H1 (cell line): ENCODE measurements at regions not wholly inside any gene's neighbourhood (a gene's known extent, or its start where the extent isn't known, plus 50 kb on each side); places are given as distances from the start of the nearest gene placed in this dataset.

Experiments used
- CTCF ChIA-PET: fragments of 300-600 bp; sonication (Branson Sonifier 250); formaldehyde crosslinking; loops from one replicate; lab custom pipeline; 2021; ENCODE audit not compliant: partially characterized antibody; lab: Charles Lee
- POLR2A ChIA-PET: fragments of 300-600 bp; sonication (Branson Sonifier 250); formaldehyde crosslinking; loops from one replicate; lab custom pipeline; 2021; ENCODE audit warnings: inconsistent platforms; ENCODE audit not compliant: partially characterized antibody; lab: Charles Lee
- DNase-seq, 2 experiments: peaks; one replicate each; pipeline versions ENCODE4 v3.0.0 to v3.0.0-alpha.2; 2010 to 2022; ENCODE audit warnings: low spot score in 2 of 2, low read depth in 1 of 2, mixed read lengths in 1 of 2
- FAIRE-seq: peaks from 2 replicates; lab custom pipeline; 2011; peaks lifted over from hg19 to GRCh38; lab: Jason Lieb, UNC
- H2AFZ ChIP-seq: 2 replicates; pipeline ENCODE4 v1.8.1; 2012; ENCODE audit warnings: low read length, inconsistent platforms
- H2AK5ac ChIP-seq: 2 replicates; pipeline ENCODE4 v1.6.1; 2013; ENCODE audit warnings: low read depth, low read length
- H2BK120ac ChIP-seq: replicated peaks from 2 replicates; pipeline ENCODE3; 2013; ENCODE audit warnings: low read depth, low read length, inconsistent platforms
- H2BK12ac ChIP-seq: 2 replicates; pipeline ENCODE4 v1.6.1; 2013; ENCODE audit warnings: low read depth, low read length
- H2BK15ac ChIP-seq: 2 replicates; pipeline ENCODE4 v1.6.1; 2013; ENCODE audit warnings: low read length
- H2BK20ac ChIP-seq: 2 replicates; pipeline ENCODE4 v1.6.1; 2013; ENCODE audit warnings: low read length
- H2BK5ac ChIP-seq: 2 replicates; pipeline ENCODE4 v1.6.1; 2013; ENCODE audit warnings: low read depth, low read length
- H3K14ac ChIP-seq: 2 replicates; pipeline ENCODE4 v1.6.1; 2013; ENCODE audit warnings: inconsistent platforms; ENCODE audit not compliant: insufficient read length
- H3K18ac ChIP-seq: 2 replicates; pipeline ENCODE4 v1.6.1; 2013; ENCODE audit warnings: low read length; ENCODE audit errors: extremely low read depth
- H3K23ac ChIP-seq: 2 replicates; pipeline ENCODE4 v1.6.1; 2013; ENCODE audit warnings: inconsistent platforms; ENCODE audit not compliant: insufficient read length
- H3K23me2 ChIP-seq: 2 replicates; pipeline ENCODE4 v1.6.1; 2013; ENCODE audit warnings: low read depth, low read length
- H3K27ac ChIP-seq: 2 replicates; pipeline ENCODE4 v1.6.1; 2011; ENCODE audit warnings: low read depth, low read length, inconsistent platforms
- H3K27me3 ChIP-seq, 4 experiments: replicated peaks in 1 of 4; 1 replicate in 1 of 4; 2 replicates in 3 of 4; pipeline versions ENCODE4 v1.6.1 to v1.8.1; 2011 to 2013; ENCODE audit warnings: low read length in 3 of 4, mild to moderate bottlenecking in 3 of 4, inconsistent platforms in 2 of 4, mixed read lengths in 2 of 4, moderate library complexity in 1 of 4; ENCODE audit not compliant: control insufficient read depth in 3 of 4, insufficient read depth in 3 of 4; ENCODE audit errors: extremely low read depth in 1 of 4
- H3K36me3 ChIP-seq, 4 experiments: 2 replicates each; pipeline versions ENCODE4 v1.6.1 to v1.8.1; 2011 to 2013; ENCODE audit warnings: mild to moderate bottlenecking in 4 of 4, low read length in 3 of 4, moderate library complexity in 2 of 4, control low read depth in 1 of 4, inconsistent platforms in 1 of 4; ENCODE audit not compliant: insufficient read depth in 4 of 4, control insufficient read depth in 2 of 4
- H3K4ac ChIP-seq: replicated peaks from 2 replicates; pipeline ENCODE3; 2013; ENCODE audit warnings: low read length, low read depth, mixed read lengths, inconsistent platforms; ENCODE audit not compliant: insufficient read length
- H3K4me1 ChIP-seq, 4 experiments: replicated peaks in 1 of 4; 1 replicate in 1 of 4; 2 replicates in 3 of 4; pipeline versions ENCODE4 v1.6.1 to v1.8.1; 2011 to 2013; ENCODE audit warnings: low read length in 3 of 4, inconsistent platforms in 2 of 4, mixed read lengths in 1 of 4; ENCODE audit not compliant: insufficient read depth in 4 of 4, control insufficient read depth in 3 of 4
- H3K4me2 ChIP-seq, 2 experiments: 2 replicates each; pipeline versions ENCODE4 v1.6.1 to v1.8.1; 2011 to 2013; ENCODE audit warnings: low read depth in 2 of 2, low read length in 2 of 2, control low read depth in 1 of 2, inconsistent platforms in 1 of 2, mild to moderate bottlenecking in 1 of 2; ENCODE audit not compliant: insufficient read depth in 1 of 2
- H3K4me3 ChIP-seq, 4 experiments: fragments of 200-600, 300-600 bp in 1 of 4; sonication (generic), shearing (Covaris generic), sonication (Bioruptor Twin) in 1 of 4; 2 replicates each; pipeline versions ENCODE4 v1.5.1 to v1.8.1; 2011 to 2016; ENCODE audit warnings: low read length in 4 of 4, low read depth in 3 of 4, control low read depth in 2 of 4, inconsistent platforms in 2 of 4, mild to moderate bottlenecking in 2 of 4, mixed read lengths in 1 of 4, moderate library complexity in 1 of 4; ENCODE audit not compliant: insufficient read depth in 2 of 4; ENCODE audit errors: extremely low read depth in 1 of 4
- H3K56ac ChIP-seq: replicated peaks from 2 replicates; pipeline ENCODE3; 2013; ENCODE audit warnings: low read depth, mild to moderate bottlenecking, mixed read lengths, low read length, inconsistent platforms; ENCODE audit not compliant: insufficient read length
- H3K79me1 ChIP-seq: 2 replicates; pipeline ENCODE4 v1.6.1; 2013; ENCODE audit warnings: low read depth, low read length, control low read depth
- H3K79me2 ChIP-seq, 2 experiments: 2 replicates each; pipeline versions ENCODE4 v1.6.1 to v1.8.1; 2012 to 2013; ENCODE audit warnings: low read length in 2 of 2, mild to moderate bottlenecking in 2 of 2, inconsistent platforms in 1 of 2; ENCODE audit not compliant: insufficient read depth in 2 of 2, control insufficient read depth in 1 of 2
- H3K9ac ChIP-seq, 4 experiments: replicated peaks in 1 of 4; 1 replicate in 1 of 4; 2 replicates in 3 of 4; pipeline versions ENCODE4 v1.6.1 to v1.8.1; 2011 to 2013; ENCODE audit warnings: low read depth in 3 of 4, low read length in 3 of 4, control low read depth in 2 of 4, mild to moderate bottlenecking in 2 of 4, moderate library complexity in 2 of 4, inconsistent platforms in 1 of 4; ENCODE audit errors: extremely low read depth in 1 of 4
- H3K9me3 ChIP-seq, 2 experiments: 2 replicates each; pipeline versions ENCODE4 v1.6.1 to v1.8.1; 2012 to 2013; ENCODE audit warnings: mild to moderate bottlenecking in 2 of 2, moderate library complexity in 2 of 2, control low read depth in 1 of 2, inconsistent platforms in 1 of 2, low read depth in 1 of 2, low read length in 1 of 2, mixed read lengths in 1 of 2; ENCODE audit not compliant: insufficient read depth in 2 of 2
- H4K20me1 ChIP-seq, 2 experiments: replicated peaks in 1 of 2; 2 replicates each; pipeline versions ENCODE3 to v1.8.1; 2011 to 2013; ENCODE audit warnings: inconsistent platforms in 2 of 2, low read length in 2 of 2, mild to moderate bottlenecking in 1 of 2; ENCODE audit not compliant: insufficient read depth in 2 of 2, control insufficient read depth in 1 of 2
- H4K5ac ChIP-seq: 2 replicates; pipeline ENCODE4 v1.6.1; 2013; ENCODE audit warnings: low read length, low read depth, mixed read lengths, inconsistent platforms; ENCODE audit not compliant: insufficient read length
- H4K8ac ChIP-seq: 2 replicates; pipeline ENCODE4 v1.8.0; 2013; ENCODE audit warnings: mild to moderate bottlenecking, moderate library complexity, low read length, inconsistent platforms; ENCODE audit not compliant: insufficient read depth; ENCODE audit errors: extremely low read depth
- H4K91ac ChIP-seq: replicated peaks from 2 replicates; pipeline ENCODE3; 2013; ENCODE audit warnings: low read length, mixed read lengths, inconsistent platforms; ENCODE audit not compliant: insufficient read length
- GTF2F1 ChIP-seq: IDR thresholded peaks from 2 replicates; pipeline ENCODE4 v1.6.1; 2012; ENCODE audit warnings: low read depth, low read length, improper control_type of control experiment, borderline replicate concordance
- JUN ChIP-seq: IDR thresholded peaks from 2 replicates; pipeline ENCODE4 v1.6.1; 2011; ENCODE audit warnings: low read depth, mild to moderate bottlenecking, improper control_type of control experiment, low read length
- KDM1A ChIP-seq: fragments of 200-600, 300-600 bp; sonication (generic); IDR thresholded peaks from 2 replicates; pipeline ENCODE4 v1.7.1; 2016; ENCODE audit warnings: mild to moderate bottlenecking, low read length, borderline replicate concordance
- SIX5 ChIP-seq: IDR thresholded peaks from 2 replicates; pipeline ENCODE4 v1.6.1; 2011; ENCODE audit warnings: mild to moderate bottlenecking, low read depth, low read length
- SUZ12 ChIP-seq: fragments of 200-600 bp; sonication (generic); IDR thresholded peaks from 2 replicates; pipeline ENCODE4 v1.6.1; 2012; ENCODE audit warnings: mild to moderate bottlenecking, inconsistent platforms, low read length, moderate library complexity, mixed read lengths
- TCF12 ChIP-seq: IDR thresholded peaks from 2 replicates; pipeline ENCODE4 v1.6.1; 2011; ENCODE audit warnings: low read depth, mild to moderate bottlenecking, low read length
- WGBS, 2 experiments: shearing (Covaris generic) in 1 of 2; methylation state at CpG; one replicate each; pipeline versions ENCODE4 v1.1.6 to v1.1.7; 2013 to 2015; ENCODE audit warnings: low lambda C conversion rate in 2 of 2, mixed read lengths in 2 of 2, inconsistent platforms in 1 of 2, low coverage in 1 of 2, missing lambda C conversion rate in 1 of 2; ENCODE audit not compliant: insufficient replicate concordance in 2 of 2, insufficient coverage in 1 of 2, insufficient read length in 1 of 2; ENCODE audit errors: extremely low coverage in 1 of 2, missing lambda C conversion rate in 1 of 2; 5-methylcytosine and 5-hydroxymethylcytosine counted together

DNA sequence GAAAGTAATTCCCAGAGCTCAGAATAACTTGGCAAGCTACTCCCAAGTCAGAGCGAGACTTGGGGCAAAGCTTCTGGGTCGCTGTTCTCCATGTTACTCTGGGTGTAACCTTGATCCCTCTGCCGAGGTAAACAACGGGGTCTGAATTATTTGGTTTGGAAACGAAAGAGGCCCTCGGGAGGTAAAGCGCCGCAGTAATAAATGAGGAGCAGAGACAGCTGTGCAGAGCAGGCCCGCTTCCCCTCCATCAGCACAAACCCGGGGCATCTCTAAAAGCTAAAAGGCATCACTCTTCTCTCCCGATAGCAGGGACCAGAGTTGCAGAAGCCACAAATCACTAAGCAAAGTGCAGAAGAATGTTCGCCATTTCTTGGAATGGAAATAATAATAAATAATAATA, 561.5 kb downstream of the BCOR start (continued):
- TF ChIP-seq SUZ12, result no peak
- TF ChIP-seq, all 59 proteins: peak for 0

DNA sequence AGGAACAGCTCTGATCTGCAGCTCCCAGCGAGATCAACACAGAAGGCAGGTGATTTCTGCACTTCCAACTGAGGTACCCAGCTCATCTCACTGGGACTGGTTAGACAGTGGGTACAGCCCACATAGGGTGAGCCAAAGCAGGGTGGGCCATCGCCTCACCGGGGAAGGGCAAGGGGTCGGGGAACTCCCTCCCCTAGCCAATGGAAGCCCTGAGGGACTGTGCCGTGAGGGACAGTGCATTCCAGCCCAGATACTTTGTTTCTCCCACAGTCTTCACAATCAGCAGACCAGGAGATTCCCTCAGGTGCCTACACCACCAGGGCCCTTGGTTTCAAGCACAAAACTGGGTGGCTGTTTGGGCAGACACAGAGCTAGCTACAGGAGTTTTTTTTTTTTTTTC, 555.9 kb downstream of the BCOR start:
- no peak for FAIRE-seq

More for the DNA sequence above, 555.9 kb downstream of the BCOR start:
- Histone ChIP-seq H2BK20ac (no peak overlapping the region), H2BK5ac (no peak overlapping the region), H2AFZ (no peak overlapping the region), H3K4me2 (no peak overlapping the region), H2BK120ac (no peak overlapping the region), H4K20me1 (no peaks in the 10 kb centered on the region), H2BK12ac (no peak overlapping the region), H3K79me2 (no peaks in the 10 kb centered on the region), H4K5ac (no peak overlapping the region), H3K9me3 (no peaks in the 10 kb centered on the region), H4K91ac (no peak overlapping the region), H2BK15ac (no peak overlapping the region), H3K4me1 (no peaks in the 10 kb centered on the region), H3K4ac (no peak overlapping the region), H3K23ac (no peak overlapping the region), H3K27me3 (no peaks in the 10 kb centered on the region), H3K14ac (no peak overlapping the region), H3K23me2 (no peaks in the 10 kb centered on the region), H3K4me3 (no peak overlapping the region), H3K36me3 (no peaks in the 10 kb centered on the region), H3K79me1 (no peaks in the 10 kb centered on the region), H4K8ac (no peak overlapping the region), H2AK5ac (no peak overlapping the region), H3K18ac (no peak overlapping the region), H3K56ac (no peak overlapping the region), H3K9ac (no peak overlapping the region), H3K27ac (no peak overlapping the region)
- TF ChIP-seq KDM1A (no peak), JUN (no peak), GTF2F1 (no peak), TCF12 (no peak), SIX5 (no peak)
- no peak for DNase-seq
- WGBS, 2 experiments, result 67% methylated on average over 1 of the region's 5 CpGs; no CpG with 5 or more reads in 1 of the 2 experiments
- POLR2A ChIA-PET, result no interaction called here
- CTCF ChIA-PET, result interaction anchor here (1.5 kb wide), 1 partner anchor 64 kb away, joined by 3 read pairs; no protein-coding TSS in a partner anchor
